Esophagus squamous epithelium (tissue), 5 donors: ENCODE measurements at regions not wholly inside any gene's neighbourhood (a gene's known extent, or its start where the extent isn't known, plus 50 kb on each side); places are given as distances from the start of the nearest gene placed in this dataset.
"Not testable (repeated sequence)": the region's sequence is repeated elsewhere in the genome, so short reads cannot be mapped to it uniquely, and the experiment has no call there.

Experiments
- DNase-seq: peaks from one replicate; lab custom pipeline; 2025; lab: John Stamatoyannopoulos, UW
- H3K27ac ChIP-seq, 4 donors: fragments of 200-600 bp; sonication (generic); one replicate each; pipeline ENCODE4 v1.5.1; 2016 to 2019; ENCODE audit warnings: mild to moderate bottlenecking in 1 of 4
- H3K27me3 ChIP-seq, 4 donors: fragments of 200-600 bp; sonication (generic); 1 replicate in 3 of 4; 2 replicates in 1 of 4; pipeline versions ENCODE4 v1.5.1 to v1.6.0; 2017 to 2021; ENCODE audit warnings: antibody characterized with exemption in 1 of 4
- H3K36me3 ChIP-seq, 3 donors: fragments of 200-600 bp; sonication (generic); one replicate each; pipeline ENCODE4 v1.5.1; 2016 to 2019
- H3K4me1 ChIP-seq, 3 donors: fragments of 200-600 bp; sonication (generic); one replicate each; pipeline ENCODE4 v1.5.1; 2017 to 2019
- H3K4me3 ChIP-seq, 4 donors: fragments of 200-600 bp; sonication (generic); 1 replicate in 3 of 4; 2 replicates in 1 of 4; pipeline ENCODE4 v1.5.1; 2016 to 2019; ENCODE audit warnings: mild to moderate bottlenecking in 2 of 4, moderate library complexity in 1 of 4
- H3K9me3 ChIP-seq, 3 donors: fragments of 200-600 bp; sonication (generic); one replicate each; pipeline ENCODE4 v1.5.1; 2016 to 2019
- CTCF ChIP-seq, 6 experiments: fragments of 450-650 bp in 4 of 6; fragments of 200-600 bp in 2 of 6; sonication (generic) in 2 of 6; IDR thresholded peaks; one replicate each; pipeline ENCODE4 v1.5.1; 2016 to 2019; ENCODE audit warnings: antibody characterized with exemption in 6 of 6, mild to moderate bottlenecking in 4 of 6, moderate library complexity in 4 of 6
- POLR2A ChIP-seq, 4 donors: fragments of 450-650 bp; IDR thresholded peaks; one replicate each; pipeline ENCODE4 v1.6.1; 2017; ENCODE audit warnings: antibody characterized with exemption in 4 of 4, mild to moderate bottlenecking in 4 of 4, moderate library complexity in 3 of 4
- WGBS, 2 donors: methylation state at CpG; one replicate each; pipeline ENCODE4 v1.1.5; 2018; 5-methylcytosine and 5-hydroxymethylcytosine counted together
- intact Hi-C: fragments of 100-400 bp; cut with DNase I; formaldehyde crosslinking; loops from one replicate; pipeline ENCODE4 v1.15.0; 2022
- donor health status: DM: yes; HTN: yes; CAD: no.

- TF ChIP-seq POLR2A (IDR thresholded peaks at IDR 0.05) (no peak), CTCF (IDR thresholded peaks at IDR 0.05) (no peak)
- Histone ChIP-seq H3K36me3 (no peaks in the 10 kb centered on the region), H3K27ac (no peak overlapping the region), H3K27me3 (no peaks in the 10 kb centered on the region), H3K4me1 (no peaks in the 10 kb centered on the region), H3K9me3 (peaks cover 0 to 3% (median 0%) of the 10 kb centered on the region in 3 donors), H3K4me3 (no peak overlapping the region)
- DNase-seq, result no peak
- WGBS, 2 donors, result 55 to 60% methylated on average over 11 of the region's 11 CpGs
- intact Hi-C loops, result no loop called here
These were observed 534.8 kb upstream of the CDH7 start for GRCh38 chr18:65215865-65216466.

- Histone ChIP-seq H3K4me1 (no peaks in the 10 kb centered on the region), H3K36me3 (no peaks in the 10 kb centered on the region), H3K9me3 (no peaks in the 10 kb centered on the region), H3K4me3 (no peak overlapping the region), H3K27me3 (no peaks in the 10 kb centered on the region), H3K27ac (no peak overlapping the region)
- TF ChIP-seq CTCF (IDR thresholded peaks at IDR 0.05), result no peak
- WGBS, 2 donors, result 63 to 70% methylated on average over 3 of the region's 3 CpGs
- no peak for DNase-seq
- intact Hi-C loops, result no loop called here
These were observed 536.4 kb upstream of the CDH7 start for GRCh38 chr18:65214456-65214855.

- no peak for DNase-seq
- intact Hi-C loops, result no loop called here
These were observed 544.1 kb upstream of the CDH7 start for GRCh38 chr18:65206551-65207260.

GRCh38 chr18:65202091-65202490, 548.7 kb upstream of the CDH7 start:
- no peaks in the 10 kb centered on the region for H3K36me3 ChIP-seq
- DNase-seq, result no peak
- intact Hi-C loops, result no loop called here
- H3K9me3 ChIP-seq, result no peaks in the 10 kb centered on the region
- no peaks in the 10 kb centered on the region for H3K27me3 ChIP-seq
- H3K27ac ChIP-seq, result no peak overlapping the region
- no peaks in the 10 kb centered on the region for H3K4me1 ChIP-seq
- H3K4me3 ChIP-seq, result no peak overlapping the region
- 66 to 82% methylated on average over 4 of the region's 4 CpGs for whole genome bisulfite sequencing, 2 donors
- TF ChIP-seq CTCF (IDR thresholded peaks at IDR 0.05) (no peak), POLR2A (IDR thresholded peaks at IDR 0.05) (no peak)

More at GRCh38 chr18:65206551-65207260, 544.1 kb upstream of the CDH7 start:
- Histone ChIP-seq H3K27ac (no peak overlapping the region), H3K4me1 (no peaks in the 10 kb centered on the region), H3K4me3 (no peak overlapping the region), H3K9me3 (no peaks in the 10 kb centered on the region), H3K36me3 (no peaks in the 10 kb centered on the region), H3K27me3 (no peaks in the 10 kb centered on the region)
- TF ChIP-seq CTCF (IDR thresholded peaks at IDR 0.05) (no peak), POLR2A (IDR thresholded peaks at IDR 0.05) (no peak)
- WGBS, 2 donors, result 79% methylated on average over 16 to 18 of the region's 24 CpGs

- no peaks in the 10 kb centered on the region for H3K36me3 ChIP-seq
- intact Hi-C loops, result no loop called here
- no peak overlapping the region for H3K27ac ChIP-seq
- H3K27me3 ChIP-seq, result no peaks in the 10 kb centered on the region
- WGBS, 2 donors, result 85% methylated on average over 2 of the region's 2 CpGs
- no peak for TF ChIP-seq POLR2A (IDR thresholded peaks at IDR 0.05)
- no peaks in the 10 kb centered on the region for H3K4me1 ChIP-seq
- H3K4me3 ChIP-seq, result no peak overlapping the region
- no peak for DNase-seq
- H3K9me3 ChIP-seq, result no peaks in the 10 kb centered on the region
These were observed 575.1 kb upstream of the CDH7 start for GRCh38 chr18:65175681-65176080.

- WGBS, 2 donors, result 84 to 95% methylated on average over 13 of the region's 13 CpGs
These were observed 588.7 kb upstream of the CDH7 start for GRCh38 chr18:65162086-65162485.

More at GRCh38 chr18:65162086-65162485, 588.7 kb upstream of the CDH7 start:
- H3K27me3 ChIP-seq, H3K36me3 ChIP-seq, H3K27ac ChIP-seq, intact Hi-C loops, DNase-seq, H3K4me3 ChIP-seq, H3K4me1 ChIP-seq, H3K9me3 ChIP-seq: not testable (repeated sequence)
